ENCODE measurements at regions not wholly inside any gene's neighbourhood (a gene's known extent, or its start where the extent isn't known, plus 50 kb on each side); places are given as distances from the start of the nearest gene placed in this dataset.

DNA sequence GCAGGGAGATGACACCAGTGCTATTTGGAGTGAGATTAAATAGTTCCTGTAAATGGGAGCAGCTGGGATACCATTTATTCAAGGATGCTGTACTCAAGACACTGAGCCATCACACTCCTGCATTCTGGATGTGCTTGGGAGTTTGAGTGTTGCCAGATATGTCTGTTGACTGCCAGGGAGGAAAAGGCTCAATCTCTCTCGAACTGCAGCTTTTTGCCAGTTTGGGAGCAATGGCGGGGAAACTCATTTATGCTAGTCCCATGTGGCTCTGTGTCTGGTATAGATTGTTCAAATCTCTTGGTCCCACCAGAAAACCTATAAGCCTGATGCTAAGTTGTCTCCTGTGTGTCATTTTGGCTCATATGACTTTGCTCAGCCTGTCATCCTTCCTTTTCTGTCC lies 363.6 kb downstream of the WDR72 start:
- Mint-ChIP-seq H3K9me3 (peaks cover 0 to 7% (median 2%) of the 10 kb centered on the region in 7 donors), H3K4me1 (no peaks in the 10 kb centered on the region), H3K36me3 (no peaks in the 10 kb centered on the region), H3K27me3 (ENCODE audit: low read depth in 3 of 3) (peaks cover 0 to 1% (median 1%) of the 10 kb centered on the region in 3 donors), H3K4me3 (no peak overlapping the region), H3K27ac (no peak overlapping the region)
- Histone ChIP-seq H3K4me1 (ENCODE audit: control insufficient read depth in 1 of 2, insufficient read depth in 2 of 2, low read length in 2 of 2) (no peaks in the 10 kb centered on the region), H3K9ac (ENCODE audit: insufficient read depth, low read length, poor library complexity, severe bottlenecking) (no peak overlapping the region), H3K4me3 (replicated peaks in 1 of 3; ENCODE audit: low read depth in 2 of 3, low read length in 3 of 3) (no peak overlapping the region), H3K9me3 (replicated peaks in 1 of 2; ENCODE audit: control insufficient read depth in 1 of 2, insufficient read depth in 1 of 2, low read length in 2 of 2) (no peaks in the 10 kb centered on the region), H4K20me1 (ENCODE audit: insufficient read depth, low read length) (no peaks in the 10 kb centered on the region), H3K27ac (ENCODE audit: low read depth in 1 of 2, low read length in 2 of 2) (no peak overlapping the region), H3K36me3 (replicated peaks in 1 of 2; ENCODE audit: control insufficient read depth in 1 of 2, insufficient read depth in 2 of 2, low read length in 2 of 2) (no peaks in the 10 kb centered on the region), H3K27me3 (ENCODE audit: control insufficient read depth in 2 of 2, insufficient read depth in 2 of 2, low read length in 2 of 2) (no peaks in the 10 kb centered on the region), H3K79me2 (ENCODE audit: insufficient read depth, low read length) (no peaks in the 10 kb centered on the region), H3K4me2 (replicated peaks; ENCODE audit: extremely low read depth, low read length, poor library complexity, severe bottlenecking) (no peak overlapping the region), H2AFZ (ENCODE audit: insufficient read depth, low read depth, low read length, poor library complexity, severe bottlenecking) (no peak overlapping the region)
- DNase-seq = no peak
- TF ChIP-seq, protein P1, sequence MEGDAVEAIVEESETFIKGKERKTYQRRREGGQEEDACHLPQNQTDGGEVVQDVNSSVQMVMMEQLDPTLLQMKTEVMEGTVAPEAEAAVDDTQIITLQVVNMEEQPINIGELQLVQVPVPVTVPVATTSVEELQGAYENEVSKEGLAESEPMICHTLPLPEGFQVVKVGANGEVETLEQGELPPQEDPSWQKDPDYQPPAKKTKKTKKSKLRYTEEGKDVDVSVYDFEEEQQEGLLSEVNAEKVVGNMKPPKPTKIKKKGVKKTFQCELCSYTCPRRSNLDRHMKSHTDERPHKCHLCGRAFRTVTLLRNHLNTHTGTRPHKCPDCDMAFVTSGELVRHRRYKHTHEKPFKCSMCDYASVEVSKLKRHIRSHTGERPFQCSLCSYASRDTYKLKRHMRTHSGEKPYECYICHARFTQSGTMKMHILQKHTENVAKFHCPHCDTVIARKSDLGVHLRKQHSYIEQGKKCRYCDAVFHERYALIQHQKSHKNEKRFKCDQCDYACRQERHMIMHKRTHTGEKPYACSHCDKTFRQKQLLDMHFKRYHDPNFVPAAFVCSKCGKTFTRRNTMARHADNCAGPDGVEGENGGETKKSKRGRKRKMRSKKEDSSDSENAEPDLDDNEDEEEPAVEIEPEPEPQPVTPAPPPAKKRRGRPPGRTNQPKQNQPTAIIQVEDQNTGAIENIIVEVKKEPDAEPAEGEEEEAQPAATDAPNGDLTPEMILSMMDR (IDR thresholded peaks at IDR 0.05) = no peak
- intact Hi-C loops (cut with micrococcal nuclease) = no loop called here
- 80% methylated on average over 1 of the region's 2 CpGs for WGBS (ENCODE audit: insufficient coverage)

DNA sequence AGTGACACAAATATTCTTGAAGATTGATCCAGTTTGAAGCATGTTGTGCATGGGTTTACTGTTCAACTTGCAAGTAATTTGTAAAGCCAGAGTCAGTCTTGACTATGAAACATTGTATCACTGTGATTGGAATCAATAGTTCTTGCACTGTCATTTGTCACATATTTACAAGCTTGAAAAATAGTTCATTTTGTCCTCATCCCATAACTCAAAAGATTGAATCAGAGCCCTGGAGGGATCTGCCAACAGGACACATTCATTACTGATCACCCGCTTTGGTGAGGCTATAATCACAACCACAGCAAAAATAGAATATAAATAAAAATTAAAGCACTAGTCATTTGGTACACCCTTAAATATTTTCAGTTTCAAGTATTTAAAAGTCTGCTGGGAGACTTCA lies 368.9 kb downstream of the WDR72 start:
- no peaks in the 10 kb centered on the region for H3K36me3 ChIP-seq (replicated peaks in 1 of 2; ENCODE audit: control insufficient read depth in 1 of 2, insufficient read depth in 2 of 2, low read length in 2 of 2)
- H3K9ac ChIP-seq (ENCODE audit: insufficient read depth, low read length, poor library complexity, severe bottlenecking) = no peak overlapping the region
- H3K4me2 ChIP-seq (replicated peaks; ENCODE audit: extremely low read depth, low read length, poor library complexity, severe bottlenecking) = no peak overlapping the region
- no peak overlapping the region for H3K27ac ChIP-seq (ENCODE audit: low read depth in 1 of 2, low read length in 2 of 2)
- H3K4me3 Mint-ChIP-seq = no peak overlapping the region
- no peaks in the 10 kb centered on the region for H3K4me1 Mint-ChIP-seq
- no peak overlapping the region for H3K27ac Mint-ChIP-seq
- H3K9me3 Mint-ChIP-seq = peaks cover 0 to 3% (median 0%) of the 10 kb centered on the region in 7 donors
- H3K4me3 ChIP-seq (replicated peaks in 1 of 3; ENCODE audit: low read depth in 2 of 3, low read length in 3 of 3) = no peak overlapping the region
- no peaks in the 10 kb centered on the region for H3K79me2 ChIP-seq (ENCODE audit: insufficient read depth, low read length)
- H4K20me1 ChIP-seq (ENCODE audit: insufficient read depth, low read length) = no peaks in the 10 kb centered on the region
- H3K9me3 ChIP-seq (replicated peaks in 1 of 2; ENCODE audit: control insufficient read depth in 1 of 2, insufficient read depth in 1 of 2, low read length in 2 of 2) = no peaks in the 10 kb centered on the region
- H3K36me3 Mint-ChIP-seq = no peaks in the 10 kb centered on the region
- H3K4me1 ChIP-seq (ENCODE audit: control insufficient read depth in 1 of 2, insufficient read depth in 2 of 2, low read length in 2 of 2) = no peaks in the 10 kb centered on the region
- DNase-seq = no peak
- H2AFZ ChIP-seq (ENCODE audit: insufficient read depth, low read depth, low read length, poor library complexity, severe bottlenecking) = no peak overlapping the region
- TF ChIP-seq, protein P1 (IDR thresholded peaks at IDR 0.05) = no peak
- intact Hi-C loops (cut with micrococcal nuclease) = no loop called here
- H3K27me3 Mint-ChIP-seq (ENCODE audit: low read depth in 3 of 3) = peaks cover 0 to 2% (median 0%) of the 10 kb centered on the region in 3 donors
- H3K27me3 ChIP-seq (ENCODE audit: control insufficient read depth in 2 of 2, insufficient read depth in 2 of 2, low read length in 2 of 2) = no peaks in the 10 kb centered on the region
- WGBS (ENCODE audit: insufficient coverage) = no CpG with 5 or more reads among the region's 1 CpG

Data from CD14-positive monocyte (primary cell).